IPS-15b (cell line): ENCODE measurements at regions not wholly inside any gene's neighbourhood (a gene's known extent, or its start where the extent isn't known, plus 50 kb on each side); places are given as distances from the start of the nearest gene placed in this dataset.

Experiments
- H3K27me3 ChIP-seq: one replicate; pipeline ENCODE4 v1.6.1; 2013; ENCODE audit warnings: low read length; ENCODE audit not compliant: control insufficient read depth, insufficient read depth
- H3K36me3 ChIP-seq: one replicate; pipeline ENCODE4 v1.6.1; 2013; ENCODE audit warnings: low read length; ENCODE audit not compliant: control insufficient read depth, insufficient read depth
- H3K4me1 ChIP-seq: one replicate; pipeline ENCODE4 v1.6.1; 2013; ENCODE audit warnings: mild to moderate bottlenecking, low read length; ENCODE audit not compliant: control insufficient read depth, insufficient read depth
- H3K4me3 ChIP-seq: one replicate; pipeline ENCODE4 v1.5.1; 2013; ENCODE audit warnings: low read depth, low read length
- H3K9ac ChIP-seq: one replicate; pipeline ENCODE4 v1.6.1; 2013; ENCODE audit warnings: low read depth, mild to moderate bottlenecking, low read length
- H3K9me3 ChIP-seq: one replicate; pipeline ENCODE4 v1.6.1; 2013; ENCODE audit warnings: mild to moderate bottlenecking, low read length; ENCODE audit not compliant: control insufficient read depth, insufficient read depth

GRCh38 chr16:86994651-86995171 is 322.5 kb downstream of the C16orf95 start:
- Histone ChIP-seq H3K4me1 (no peaks in the 10 kb centered on the region), H3K27me3 (no peaks in the 10 kb centered on the region), H3K9ac (no peak overlapping the region), H3K36me3 (no peaks in the 10 kb centered on the region), H3K4me3 (no peak overlapping the region), H3K9me3 (no peaks in the 10 kb centered on the region)

DNA sequence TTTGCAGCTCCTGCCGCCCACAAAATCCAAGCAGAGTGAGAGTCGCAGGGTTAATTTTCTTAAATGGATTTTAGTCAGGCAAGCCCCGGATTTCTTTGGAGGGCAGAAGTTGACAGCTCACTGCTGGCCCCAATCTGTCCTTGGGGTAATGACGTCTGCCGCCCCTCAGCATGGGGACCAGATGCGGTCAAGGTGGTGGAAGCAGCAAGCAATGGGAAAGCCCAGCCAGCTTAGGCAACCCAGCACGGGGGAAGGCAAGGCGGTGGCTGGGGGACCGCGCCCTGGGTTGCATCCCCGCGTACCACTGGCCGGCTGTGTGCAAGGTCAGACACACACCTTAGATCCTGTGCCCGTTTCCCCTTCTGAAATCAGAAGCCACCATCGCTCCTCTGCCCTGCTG is 321.7 kb downstream of the C16orf95 start:
- Histone ChIP-seq H3K27me3 (no peaks in the 10 kb centered on the region), H3K4me3 (no peak overlapping the region)

DNA sequence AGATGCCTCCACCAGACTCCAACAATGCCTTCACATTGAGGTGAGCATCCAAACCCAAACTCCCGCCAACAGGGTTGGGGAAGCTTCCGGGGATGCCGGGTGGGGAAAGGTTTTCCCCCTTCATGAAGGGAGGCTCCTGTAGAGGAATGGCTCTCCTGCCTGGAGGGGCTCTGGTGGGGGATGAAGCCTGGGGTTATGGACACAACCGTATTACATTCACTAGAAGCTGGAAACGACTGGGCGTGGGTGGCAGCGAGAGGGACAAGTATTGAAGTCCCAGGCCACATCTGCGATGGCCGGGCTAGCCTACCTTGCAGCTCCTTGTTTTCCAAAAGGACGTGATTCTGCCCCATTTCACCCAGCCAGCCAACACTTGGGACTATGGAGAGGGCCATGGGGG is 321.1 kb downstream of the C16orf95 start:
- no peaks in the 10 kb centered on the region for H3K36me3 ChIP-seq
- H3K9me3 ChIP-seq: no peaks in the 10 kb centered on the region
- H3K4me1 ChIP-seq: no peaks in the 10 kb centered on the region
- H3K9ac ChIP-seq: no peak overlapping the region
- no peak overlapping the region for H3K4me3 ChIP-seq
- H3K27me3 ChIP-seq: no peaks in the 10 kb centered on the region

More for the DNA sequence above, 321.7 kb downstream of the C16orf95 start:
- no peaks in the 10 kb centered on the region for H3K9me3 ChIP-seq
- H3K36me3 ChIP-seq: no peaks in the 10 kb centered on the region
- no peaks in the 10 kb centered on the region for H3K4me1 ChIP-seq
- no peak overlapping the region for H3K9ac ChIP-seq

- Histone ChIP-seq H3K9ac (no peak overlapping the region), H3K36me3 (no peaks in the 10 kb centered on the region), H3K9me3 (no peaks in the 10 kb centered on the region), H3K4me1 (no peaks in the 10 kb centered on the region), H3K4me3 (no peak overlapping the region), H3K27me3 (no peaks in the 10 kb centered on the region)
These were observed 320.1 kb downstream of the C16orf95 start for GRCh38 chr16:86997058-86997457.

DNA sequence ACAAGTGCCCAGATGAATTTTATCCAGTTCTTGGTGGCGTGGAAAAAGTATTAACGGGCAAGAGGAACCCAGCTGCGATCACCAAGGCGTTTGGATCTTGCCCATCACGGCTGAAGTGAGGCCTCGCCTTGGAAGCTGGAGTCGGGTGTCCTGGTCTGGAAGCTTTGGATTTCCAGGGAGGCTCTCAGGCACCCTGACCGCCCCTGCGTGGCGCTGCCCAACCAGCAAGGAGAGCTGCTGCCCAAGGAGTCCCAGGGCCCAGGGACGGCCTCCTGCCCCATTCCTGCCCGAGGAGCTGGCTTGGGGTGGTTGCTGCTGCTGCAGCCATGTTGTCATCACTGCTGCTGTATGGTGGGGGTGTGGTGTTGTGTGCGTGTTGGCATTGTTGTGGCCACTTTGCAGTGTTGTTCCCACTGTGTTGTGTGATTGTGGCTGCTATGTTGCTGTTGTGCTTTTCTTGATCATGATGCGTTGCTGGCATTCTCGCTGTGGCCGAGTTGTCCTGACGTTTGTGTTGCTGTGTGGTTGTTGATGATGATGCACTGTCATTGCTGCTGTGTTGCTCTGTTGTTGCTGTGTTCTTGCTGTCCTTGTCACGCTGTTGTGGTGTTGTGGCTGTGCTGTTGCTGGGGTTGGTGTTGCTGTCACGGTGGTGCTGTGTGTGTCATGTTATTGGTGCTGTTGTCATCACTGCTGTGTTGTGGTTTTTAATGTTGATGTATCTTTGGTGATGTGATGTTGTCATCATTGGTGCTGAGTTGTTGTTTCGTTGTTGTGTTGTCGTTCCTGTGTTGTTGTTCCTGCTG is 318.8 kb downstream of the C16orf95 start:
- no peaks in the 10 kb centered on the region for H3K9me3 ChIP-seq
- H3K9ac ChIP-seq: no peak overlapping the region
- H3K4me3 ChIP-seq: no peak overlapping the region
- no peaks in the 10 kb centered on the region for H3K36me3 ChIP-seq
- no peaks in the 10 kb centered on the region for H3K27me3 ChIP-seq
- H3K4me1 ChIP-seq: no peaks in the 10 kb centered on the region

DNA sequence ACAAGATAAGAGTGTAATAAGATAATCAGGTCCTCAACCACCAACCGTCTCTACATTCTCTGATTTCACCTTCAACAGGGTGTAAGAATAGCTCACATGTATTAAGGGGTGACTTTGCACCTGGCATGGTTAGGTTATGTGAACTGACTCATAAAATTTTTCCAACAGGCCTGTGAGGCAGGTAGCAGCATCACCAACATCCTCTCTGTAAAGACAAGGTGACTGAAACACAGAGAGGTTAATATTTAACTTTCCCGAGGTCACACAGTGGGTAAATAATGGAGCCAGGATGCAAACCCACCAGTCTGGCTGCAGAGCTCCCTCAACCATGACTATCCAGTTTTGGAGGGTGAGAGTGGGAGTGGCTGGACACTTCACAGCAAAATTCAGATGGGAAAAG is 317.2 kb downstream of the C16orf95 start:
- Histone ChIP-seq H3K27me3 (no peaks in the 10 kb centered on the region), H3K9me3 (no peaks in the 10 kb centered on the region), H3K9ac (no peak overlapping the region), H3K4me1 (no peaks in the 10 kb centered on the region), H3K4me3 (no peak overlapping the region), H3K36me3 (no peaks in the 10 kb centered on the region)

DNA sequence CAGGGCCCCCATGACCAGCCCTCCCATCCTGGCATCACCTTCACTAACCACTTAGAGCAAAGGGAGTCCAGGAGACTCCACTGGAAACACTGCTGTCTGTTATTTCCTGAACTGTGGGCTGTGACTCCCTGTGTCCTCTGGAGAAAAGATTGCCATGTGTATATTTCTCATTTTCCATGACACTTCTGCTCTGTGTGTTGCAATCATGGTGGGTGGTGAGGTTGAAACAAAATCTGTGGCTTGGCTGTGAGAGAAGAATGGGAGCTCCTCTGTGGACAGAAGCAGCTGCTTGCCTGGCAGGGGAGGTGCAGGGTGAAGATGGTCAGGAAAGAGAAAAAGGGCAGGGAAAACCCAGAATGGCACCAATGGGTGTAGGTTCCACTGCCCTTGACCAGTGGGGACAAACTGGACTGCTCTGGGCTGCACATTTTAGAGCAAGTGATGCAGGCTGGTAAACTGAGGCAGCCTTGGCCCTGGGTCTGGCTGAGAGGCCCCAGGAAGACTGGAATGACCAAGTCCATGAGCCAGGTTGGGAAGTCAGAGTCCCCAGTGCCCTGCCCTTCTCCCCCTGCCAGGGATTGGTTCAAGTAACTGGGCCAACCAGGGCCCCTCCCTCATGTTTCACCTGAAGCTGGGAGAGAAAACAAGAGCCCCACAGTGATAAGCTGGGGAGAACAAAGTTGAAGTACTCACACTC is 314.3 kb downstream of the C16orf95 start:
- no peak overlapping the region for H3K9ac ChIP-seq

GRCh38 chr16:87003414-87003755 is 313.8 kb downstream of the C16orf95 start:
- Histone ChIP-seq H3K27me3 (no peaks in the 10 kb centered on the region), H3K4me3 (no peak overlapping the region), H3K36me3 (no peaks in the 10 kb centered on the region), H3K9ac (no peak overlapping the region), H3K4me1 (no peaks in the 10 kb centered on the region), H3K9me3 (no peaks in the 10 kb centered on the region)

More for the DNA sequence above, 314.3 kb downstream of the C16orf95 start:
- Histone ChIP-seq H3K9me3 (no peaks in the 10 kb centered on the region), H3K36me3 (no peaks in the 10 kb centered on the region), H3K27me3 (no peaks in the 10 kb centered on the region), H3K4me3 (no peak overlapping the region), H3K4me1 (no peaks in the 10 kb centered on the region)

DNA sequence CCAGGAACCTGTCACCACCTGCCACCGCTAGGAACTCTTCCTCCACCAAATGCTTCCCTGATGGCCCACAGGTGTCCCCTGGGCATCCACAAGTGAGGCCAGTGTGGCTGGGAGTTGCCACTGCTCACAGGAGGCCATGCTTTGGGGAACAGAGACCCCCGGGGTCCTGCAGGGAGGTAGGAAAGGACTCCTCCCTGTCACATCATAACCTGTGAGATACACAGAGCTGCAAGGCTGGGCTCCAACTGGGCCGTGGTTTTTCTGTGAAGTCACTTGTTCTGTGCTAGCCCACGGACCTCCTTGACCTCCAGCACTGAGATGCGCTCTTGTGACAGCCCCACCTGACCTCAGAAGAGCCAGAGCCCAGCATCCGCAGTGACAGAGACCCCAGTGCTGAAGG is 311.2 kb downstream of the C16orf95 start:
- Histone ChIP-seq H3K9me3 (no peaks in the 10 kb centered on the region), H3K27me3 (no peaks in the 10 kb centered on the region), H3K4me3 (no peak overlapping the region), H3K36me3 (no peaks in the 10 kb centered on the region), H3K9ac (no peak overlapping the region), H3K4me1 (no peaks in the 10 kb centered on the region)

DNA sequence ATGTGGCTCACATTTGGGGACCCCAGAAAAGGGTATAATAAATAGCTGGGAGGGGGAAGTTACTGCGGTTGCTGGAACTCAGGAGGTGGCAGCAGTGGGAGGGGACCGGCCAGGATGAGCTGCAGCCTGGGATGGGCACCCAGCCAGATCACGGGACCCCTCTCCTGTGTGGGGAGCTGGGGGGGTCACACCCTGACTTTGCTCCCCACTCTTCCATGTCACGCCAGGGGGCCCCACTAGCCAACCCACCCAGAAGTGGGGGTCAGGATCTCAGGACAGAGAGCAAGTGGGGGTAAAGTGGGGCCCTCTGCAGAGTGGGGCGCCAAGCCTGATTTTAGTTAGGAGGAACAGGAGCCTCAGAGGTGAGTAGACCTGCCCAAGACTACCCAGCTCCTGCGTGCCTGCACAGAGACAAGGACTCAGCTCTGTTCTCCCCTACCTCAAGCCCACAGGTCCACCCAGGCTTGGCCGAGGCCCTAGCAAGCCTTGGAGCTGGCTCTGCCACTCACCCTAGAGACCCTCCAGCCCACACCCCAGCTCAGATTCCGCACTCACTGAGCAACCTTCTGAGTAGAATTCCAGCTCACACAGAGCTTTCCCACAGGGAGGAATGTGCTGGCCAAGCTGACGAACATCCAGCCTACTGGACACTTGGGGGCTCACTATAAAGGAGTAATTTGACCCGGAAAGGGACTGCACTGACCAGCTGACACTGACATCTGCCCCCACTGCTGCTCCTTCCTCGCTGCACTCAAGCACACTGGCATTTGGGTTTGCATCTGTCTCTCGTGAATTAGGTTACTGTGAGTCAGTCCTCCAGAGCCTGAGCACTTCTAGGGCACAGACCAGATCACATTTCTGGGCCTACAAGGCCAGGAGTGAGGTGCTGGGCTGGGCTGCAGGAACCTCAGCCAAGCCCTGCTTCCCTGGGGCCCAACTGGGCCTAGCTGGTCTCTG is 310.1 kb downstream of the C16orf95 start:
- no peaks in the 10 kb centered on the region for H3K27me3 ChIP-seq
- H3K4me1 ChIP-seq: no peaks in the 10 kb centered on the region
- no peaks in the 10 kb centered on the region for H3K9me3 ChIP-seq
- no peaks in the 10 kb centered on the region for H3K36me3 ChIP-seq
- H3K9ac ChIP-seq: no peak overlapping the region
- no peak overlapping the region for H3K4me3 ChIP-seq

- Histone ChIP-seq H3K4me3 (no peak overlapping the region), H3K27me3 (no peaks in the 10 kb centered on the region), H3K9ac (no peak overlapping the region), H3K9me3 (no peaks in the 10 kb centered on the region), H3K4me1 (no peaks in the 10 kb centered on the region), H3K36me3 (no peaks in the 10 kb centered on the region)
These were observed 309.3 kb downstream of the C16orf95 start for GRCh38 chr16:87007907-87008306.
